ENCODE measurements at regions not wholly inside any gene's neighbourhood (a gene's known extent, or its start where the extent isn't known, plus 50 kb on each side); places are given as distances from the start of the nearest gene placed in this dataset.

DNA sequence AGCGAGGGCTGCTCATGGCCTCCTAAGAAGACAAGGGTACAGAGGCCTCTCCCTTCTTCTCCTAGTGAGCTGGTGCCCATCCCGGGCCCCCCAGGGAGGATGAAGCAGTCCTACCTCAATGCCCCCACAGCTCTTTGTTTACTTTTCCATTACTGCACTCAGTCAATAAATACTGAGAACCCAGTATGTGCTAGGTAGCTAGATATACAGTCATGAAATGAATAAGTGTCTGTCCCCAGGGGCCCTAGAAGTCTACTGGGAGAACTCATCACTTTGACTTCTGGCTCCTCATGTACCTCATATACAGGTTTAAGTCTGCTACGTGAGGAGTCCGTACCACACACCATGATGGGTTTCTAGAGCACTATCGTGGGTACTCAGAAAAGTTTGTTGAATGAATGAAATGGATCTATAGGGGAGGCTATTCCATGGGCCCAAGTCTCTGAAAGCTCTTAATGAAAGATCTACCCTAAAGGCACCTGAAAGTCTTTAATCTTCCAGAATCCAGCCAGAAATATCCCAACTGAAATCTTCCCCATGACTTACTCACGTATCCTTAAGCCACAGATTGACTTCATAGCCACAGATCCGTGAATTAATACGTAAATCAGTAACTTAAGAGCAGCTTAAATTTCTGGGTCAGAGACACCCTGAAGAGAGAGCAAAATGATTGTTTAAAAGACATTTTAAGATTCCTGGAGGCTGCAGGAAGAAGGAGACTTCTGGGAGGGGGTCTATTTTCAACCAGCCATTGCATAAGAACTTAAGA is 51.6 kb upstream of the POMP start:
- H3K4me2 ChIP-seq (ENCODE audit: insufficient read depth in 1 of 2, low read depth in 2 of 2, low read length in 2 of 2): no peak overlapping the region
- CTCF ChIA-PET (ENCODE audit: partially characterized antibody): interaction anchor here (0.6 to 1.4 kb wide), 6 partner anchors 14 to 282 kb away, joined by 3 to 4 read pairs (median 4); no protein-coding TSS in a partner anchor
- no peak for DNase-seq (ENCODE audit: low read depth in 1 of 2, low spot score in 2 of 2)
- no peaks in the 10 kb centered on the region; the same call in 1 of the 2 replicates for H3K23me2 ChIP-seq (ENCODE audit: low read depth, low read length)
- H3K14ac ChIP-seq (ENCODE audit: insufficient read length): no peak overlapping the region
- no peak overlapping the region for H4K91ac ChIP-seq (replicated peaks; ENCODE audit: insufficient read length, low read length)
- TF ChIP-seq EZH2 (IDR thresholded peaks at IDR 0.05; ENCODE audit: low read depth, low read length, severe bottlenecking) (no peak), GTF2F1 (IDR thresholded peaks at IDR 0.05; ENCODE audit: borderline replicate concordance, low read depth, low read length) (no peak), CREB1 (IDR thresholded peaks at IDR 0.05) (no peak), TBP (IDR thresholded peaks at IDR 0.05; ENCODE audit: low read depth, low read length) (no peak), EP300 (IDR thresholded peaks at IDR 0.05; ENCODE audit: borderline replicate concordance in 1 of 2, low read depth in 2 of 2, low read length in 2 of 2) (no peak), NRF1 (IDR thresholded peaks at IDR 0.05; ENCODE audit: low read depth, low read length) (no peak), SP2 (IDR thresholded peaks at IDR 0.05; ENCODE audit: low read length) (no peak), JUN (IDR thresholded peaks at IDR 0.05; ENCODE audit: low read depth, low read length) (no peak), TCF12 (IDR thresholded peaks at IDR 0.05; ENCODE audit: low read depth, low read length) (no peak), SUZ12 (IDR thresholded peaks at IDR 0.05; ENCODE audit: low read length) (no peak), ZNF274 (IDR thresholded peaks at IDR 0.05; ENCODE audit: borderline replicate concordance, extremely low read depth, low read length) (no peak)
- TF ChIP-seq, protein P1, sequence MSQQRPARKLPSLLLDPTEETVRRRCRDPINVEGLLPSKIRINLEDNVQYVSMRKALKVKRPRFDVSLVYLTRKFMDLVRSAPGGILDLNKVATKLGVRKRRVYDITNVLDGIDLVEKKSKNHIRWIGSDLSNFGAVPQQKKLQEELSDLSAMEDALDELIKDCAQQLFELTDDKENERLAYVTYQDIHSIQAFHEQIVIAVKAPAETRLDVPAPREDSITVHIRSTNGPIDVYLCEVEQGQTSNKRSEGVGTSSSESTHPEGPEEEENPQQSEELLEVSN (IDR thresholded peaks at IDR 0.05): no peak
- no peak overlapping the region for H2BK5ac ChIP-seq (ENCODE audit: low read depth, low read length)
- H2BK12ac ChIP-seq (ENCODE audit: low read depth, low read length): no peak overlapping the region
- H2AK5ac ChIP-seq (ENCODE audit: low read depth, low read length): no peak overlapping the region
- H4K20me1 ChIP-seq (replicated peaks in 1 of 2; ENCODE audit: control insufficient read depth in 1 of 2, insufficient read depth in 2 of 2, low read length in 2 of 2): no peaks in the 10 kb centered on the region
- no peaks in the 10 kb centered on the region for H3K79me1 ChIP-seq (ENCODE audit: low read depth, low read length)
- no peak overlapping the region for H3K4me3 ChIP-seq (ENCODE audit: extremely low read depth in 1 of 4, insufficient read depth in 2 of 4, low read depth in 3 of 4, low read length in 4 of 4)
- no peak overlapping the region for H3K4ac ChIP-seq (replicated peaks; ENCODE audit: insufficient read length, low read depth, low read length)
- FAIRE-seq: no peak
- no peaks in the 10 kb centered on the region for H3K27me3 ChIP-seq (replicated peaks in 1 of 4; ENCODE audit: control insufficient read depth in 3 of 4, extremely low read depth in 1 of 4, insufficient read depth in 3 of 4, low read length in 3 of 4)
- no peak overlapping the region for H4K5ac ChIP-seq (ENCODE audit: insufficient read length, low read depth, low read length)
- no peak overlapping the region for H3K56ac ChIP-seq (replicated peaks; ENCODE audit: insufficient read length, low read depth, low read length)
- H3K18ac ChIP-seq (ENCODE audit: extremely low read depth, low read length): no peak overlapping the region
- no peak overlapping the region for H4K8ac ChIP-seq (ENCODE audit: extremely low read depth, insufficient read depth, low read length)
- H2BK120ac ChIP-seq (replicated peaks; ENCODE audit: low read depth, low read length): no peak overlapping the region
- no peaks in the 10 kb centered on the region for H3K79me2 ChIP-seq (ENCODE audit: control insufficient read depth in 1 of 2, insufficient read depth in 2 of 2, low read length in 2 of 2)
- H2BK15ac ChIP-seq (ENCODE audit: low read length): no peak overlapping the region
- POLR2A ChIA-PET (ENCODE audit: partially characterized antibody): interaction anchor here (1.2 kb wide), 1 partner anchor 11 kb away, joined by 5 read pairs; no protein-coding TSS in a partner anchor
- H2AFZ ChIP-seq (ENCODE audit: low read length): no peak overlapping the region
- H2BK20ac ChIP-seq (ENCODE audit: low read length): no peak overlapping the region
- H3K23ac ChIP-seq (ENCODE audit: insufficient read length): no peak overlapping the region
- 85% methylated on average over 8 of the region's 8 CpGs; no CpG with 5 or more reads in 1 of the 2 experiments for WGBS, 2 experiments (ENCODE audit: extremely low coverage in 1 of 2, insufficient coverage in 1 of 2, insufficient read length in 1 of 2, insufficient replicate concordance in 2 of 2, low coverage in 1 of 2, low lambda C conversion rate in 2 of 2, missing lambda C conversion rate in 1 of 2)
- no peaks in the 10 kb centered on the region for H3K9me3 ChIP-seq (ENCODE audit: insufficient read depth in 2 of 2, low read depth in 1 of 2, low read length in 1 of 2)
- H3K9ac ChIP-seq (replicated peaks in 1 of 4; ENCODE audit: extremely low read depth in 1 of 4, low read depth in 3 of 4, low read length in 3 of 4): no peak overlapping the region
- H3K4me1 ChIP-seq (replicated peaks in 1 of 4; ENCODE audit: control insufficient read depth in 3 of 4, insufficient read depth in 4 of 4, low read length in 3 of 4): no peaks in the 10 kb centered on the region; a peak in 1 of 7 replicates
- no peak overlapping the region for H3K27ac ChIP-seq (ENCODE audit: low read depth, low read length)
- no peaks in the 10 kb centered on the region for H3K36me3 ChIP-seq (ENCODE audit: control insufficient read depth in 2 of 4, insufficient read depth in 4 of 4, low read length in 3 of 4)
